HepG2 (cell line): ENCODE measurements at regions not wholly inside any gene's neighbourhood (a gene's known extent, or its start where the extent isn't known, plus 50 kb on each side); places are given as distances from the start of the nearest gene placed in this dataset.

Experiments
- ATAC-seq: fragments of 200-7000 bp; cut with Tn5 transposase; 3 replicates; pipeline ENCODE4 v1.9.1; 2020; ENCODE audit warnings: mild to moderate bottlenecking, moderate library complexity
- BruUV-seq: library from RNA; stranded (reverse); fragments of 400-500 nt; replicated peaks from 2 replicates; lab custom pipeline; 2021; lab: Mats Ljungman, UMichigan
- CTCF ChIA-PET: fragments of 300-600 bp; formaldehyde crosslinking; extraction: SDS; loops from one replicate; lab custom pipeline; 2021; ENCODE audit warnings: low total read pairs, inconsistent platforms, low intra/inter-chr PET ratio; lab: Yijun Ruan, JAX
- POLR2A ChIA-PET: fragments of 350-600 bp; sonication (Branson Sonifier 250); formaldehyde crosslinking; loops from one replicate; lab custom pipeline; 2020; ENCODE audit warnings: antibody characterized with exemption, inconsistent platforms; lab: Yijun Ruan, JAX
- DNase-seq: peaks from one replicate; pipeline ENCODE4 v3.0.0-alpha.2; 2015; ENCODE audit warnings: low spot score
- FAIRE-seq: peaks from 3 replicates; lab custom pipeline; 2011; peaks lifted over from hg19 to GRCh38; lab: Jason Lieb, UNC
- H2AFZ ChIP-seq: one replicate; pipeline ENCODE4 v1.6.1; 2011; ENCODE audit warnings: low read length, inconsistent platforms
- H3K27ac ChIP-seq: fragments of 300-600 bp; 3 replicates; pipeline ENCODE4 v1.8.0; 2011; ENCODE audit warnings: mixed run types, mild to moderate bottlenecking, mixed read lengths, low read length, inconsistent platforms; ENCODE audit not compliant: insufficient read depth; ENCODE audit errors: extremely low read length
- H3K27me3 ChIP-seq, 2 experiments: fragments of 200-600 bp in 1 of 2; 2 replicates in 1 of 2; 3 replicates in 1 of 2; pipeline versions ENCODE4 v1.6.0 to v1.8.0; 2011; ENCODE audit warnings: low read length in 2 of 2, mild to moderate bottlenecking in 2 of 2, moderate library complexity in 2 of 2, inconsistent platforms in 1 of 2; ENCODE audit not compliant: insufficient read depth in 2 of 2, control insufficient read depth in 1 of 2
- H3K36me3 ChIP-seq, 2 experiments: fragments of 200-600 bp in 1 of 2; replicated peaks in 1 of 2; 2 replicates in 1 of 2; 3 replicates in 1 of 2; pipeline versions ENCODE4 v1.5.1 to v1.8.0; 2011; ENCODE audit warnings: low read length in 2 of 2, inconsistent platforms in 1 of 2; ENCODE audit not compliant: insufficient read depth in 2 of 2, control insufficient read depth in 1 of 2
- H3K4me1 ChIP-seq: 2 replicates; pipeline ENCODE4 v1.5.1; 2012; ENCODE audit warnings: low read length, inconsistent platforms; ENCODE audit not compliant: insufficient read depth
- H3K4me2 ChIP-seq: 2 replicates; pipeline ENCODE4 v1.6.0; 2011; ENCODE audit warnings: low read depth, low read length, inconsistent platforms
- H3K4me3 ChIP-seq, 3 experiments: fragments of 200-600 bp in 1 of 3; sonication (generic), shearing (Covaris generic) in 1 of 3; replicated peaks in 1 of 3; 2 replicates each; pipeline ENCODE4 v1.5.1; 2011 to 2016; ENCODE audit warnings: low read length in 3 of 3, inconsistent platforms in 2 of 3, low read depth in 2 of 3, mild to moderate bottlenecking in 2 of 3, control low read depth in 1 of 3, mixed read lengths in 1 of 3; ENCODE audit not compliant: insufficient read depth in 1 of 3
- H3K79me2 ChIP-seq: one replicate; pipeline ENCODE4 v1.6.1; 2011; ENCODE audit warnings: low read length, inconsistent platforms; ENCODE audit not compliant: insufficient read depth
- H3K9ac ChIP-seq: 2 replicates; pipeline ENCODE4 v1.6.0; 2011; ENCODE audit warnings: mild to moderate bottlenecking, low read depth, low read length, inconsistent platforms; ENCODE audit not compliant: insufficient read depth
- H3K9me3 ChIP-seq: 2 replicates; pipeline ENCODE4 v1.5.1; 2012; ENCODE audit warnings: mild to moderate bottlenecking, low read length
- H4K20me1 ChIP-seq: 2 replicates; pipeline ENCODE4 v1.6.0; 2011; ENCODE audit warnings: inconsistent platforms, mild to moderate bottlenecking, low read length, moderate library complexity; ENCODE audit not compliant: insufficient read depth
- CBX2 ChIP-seq, 2 experiments: fragments of 200-600 bp in 1 of 2; sonication (generic); formaldehyde crosslinking in 1 of 2; IDR thresholded peaks; 2 replicates each; pipeline versions ENCODE4 v1.7.0 to v1.8.1; 2018 to 2022; ENCODE audit warnings: low read depth in 2 of 2, low read length in 1 of 2, mild to moderate bottlenecking in 1 of 2, missing genetic modification reagents in 1 of 2
- EZH2 ChIP-seq: conservative IDR thresholded peaks from 2 replicates; pipeline ENCODE4 v1.6.1; 2012; ENCODE audit warnings: mild to moderate bottlenecking, low read depth, low read length, moderate library complexity
- FUBP1 ChIP-seq: sonication (generic); formaldehyde crosslinking; IDR thresholded peaks from 2 replicates; pipeline ENCODE4 v1.5.1; 2020; ENCODE audit warnings: missing genetic modification reagents, mild to moderate bottlenecking, borderline replicate concordance
- HMG20B ChIP-seq: conservative IDR thresholded peaks from 2 replicates; pipeline ENCODE4 v1.6.1; 2016; ENCODE audit warnings: missing genetic modification reagents, missing compliant biosample characterization
- KDM3A ChIP-seq: IDR thresholded peaks from 2 replicates; pipeline ENCODE4 v1.6.1; 2018; ENCODE audit warnings: low read depth, missing compliant biosample characterization
- MAZ ChIP-seq, 2 experiments: sonication (generic) in 1 of 2; formaldehyde crosslinking in 1 of 2; IDR thresholded peaks; 2 replicates each; pipeline versions ENCODE4 v1.5.0 to v1.6.1; 2012 to 2020; ENCODE audit warnings: low read depth in 2 of 2, mild to moderate bottlenecking in 2 of 2, borderline replicate concordance in 1 of 2, improper control_type of control experiment in 1 of 2, low read length in 1 of 2, missing genetic modification reagents in 1 of 2, moderate library complexity in 1 of 2
- PAX8 ChIP-seq: sonication (generic); formaldehyde crosslinking; IDR thresholded peaks from 2 replicates; pipeline ENCODE4 v1.8.0; 2022; ENCODE audit warnings: mild to moderate bottlenecking, missing genetic modification reagents, borderline replicate concordance
- PHF21A ChIP-seq: sonication (generic); formaldehyde crosslinking; IDR thresholded peaks from 2 replicates; pipeline ENCODE4 v1.5.0; 2020; ENCODE audit warnings: mild to moderate bottlenecking, missing genetic modification reagents
- SAFB2 ChIP-seq: sonication (generic); formaldehyde crosslinking; IDR thresholded peaks from 2 replicates; pipeline ENCODE4 v1.5.1; 2020; ENCODE audit warnings: missing genetic modification reagents, low read depth, mild to moderate bottlenecking, borderline replicate concordance
- TFDP1 ChIP-seq: IDR thresholded peaks from 2 replicates; pipeline ENCODE4 v1.6.1; 2016; ENCODE audit warnings: missing compliant biosample characterization, missing genetic modification reagents, borderline replicate concordance
- ZBTB38 ChIP-seq: sonication (generic); formaldehyde crosslinking; IDR thresholded peaks from 2 replicates; pipeline ENCODE4 v1.5.1; 2020; ENCODE audit warnings: mild to moderate bottlenecking, missing genetic modification reagents
- ZFY ChIP-seq: sonication (generic); formaldehyde crosslinking; IDR thresholded peaks from 2 replicates; pipeline ENCODE4 v1.4.0; 2020; ENCODE audit warnings: missing genetic modification reagents
- ZMYM2 ChIP-seq: sonication (generic); formaldehyde crosslinking; IDR thresholded peaks from 2 replicates; pipeline ENCODE4 v1.8.0; 2022; ENCODE audit warnings: mild to moderate bottlenecking, missing genetic modification reagents
- ZNF615 ChIP-seq: sonication (generic); formaldehyde crosslinking; IDR thresholded peaks from 2 replicates; pipeline ENCODE4 v1.5.0; 2020; ENCODE audit warnings: mild to moderate bottlenecking, missing genetic modification reagents, borderline replicate concordance
- ZNF703 ChIP-seq: sonication (generic); formaldehyde crosslinking; IDR thresholded peaks from 2 replicates; pipeline ENCODE4 v1.5.1; 2020; ENCODE audit warnings: missing genetic modification reagents, mild to moderate bottlenecking, moderate library complexity, borderline replicate concordance
- ZNF775 ChIP-seq: sonication (generic); formaldehyde crosslinking; IDR thresholded peaks from 2 replicates; pipeline ENCODE4 v1.4.0; 2020; ENCODE audit warnings: missing genetic modification reagents, mild to moderate bottlenecking, moderate library complexity, borderline replicate concordance
- ZSCAN22 ChIP-seq: sonication (generic); formaldehyde crosslinking; IDR thresholded peaks from 2 replicates; pipeline ENCODE4 v1.4.0; 2020; ENCODE audit warnings: mild to moderate bottlenecking, missing genetic modification reagents
- WGBS: methylation state at CpG from one replicate; pipeline ENCODE4 v1.1.6; 2017; ENCODE audit warnings: low lambda C conversion rate; 5-methylcytosine and 5-hydroxymethylcytosine counted together
- in situ Hi-C: cut with HindIII; loops from 2 replicates; pipeline ENCODE4 v1.10.0; 2017; ENCODE audit warnings: low pct_unique_long_range_greater_than_20kb; ENCODE audit not compliant: extremely low pct_ligation_motif_present
- intact Hi-C: fragments of 100-400 bp; cut with micrococcal nuclease; formaldehyde crosslinking; loops from one replicate; pipeline ENCODE4 v1.10.0; 2022; ENCODE audit not compliant: unreplicated experiment

GRCh38 chr7:135857519-135858274 lies 109.1 kb upstream of the FAM180A start (continued):
- TF ChIP-seq TFDP1 (CRISPR knock-in tag), result no peak
- no peak for TF ChIP-seq ZNF615
- no peak for TF ChIP-seq ZNF703 (CRISPR knock-in tag)
- TF ChIP-seq PHF21A, result no peak
- TF ChIP-seq CBX2 (IDR thresholded peaks at IDR 0.05; ENCODE audit: low read depth, low read length), result no peak
- TF ChIP-seq CBX2 (CRISPR knock-in tag; IDR thresholded peaks at IDR 0.05; ENCODE audit: low read depth), result no peak

- Histone ChIP-seq H4K20me1 (no peaks in the 10 kb centered on the region), H3K27me3 (no peaks in the 10 kb centered on the region), H3K27ac (no peak overlapping the region), H3K4me1 (no peaks in the 10 kb centered on the region), H3K9me3 (no peaks in the 10 kb centered on the region), H2AFZ (no peak overlapping the region), H3K79me2 (no peaks in the 10 kb centered on the region), H3K4me3 (no peak overlapping the region), H3K4me2 (no peak overlapping the region), H3K36me3 (no peaks in the 10 kb centered on the region), H3K9ac (no peak overlapping the region)
- WGBS, result 11% methylated on average over 6 of the region's 6 CpGs
- ChIA-PET POLR2A (no interaction called here), CTCF (no interaction called here)
- in situ Hi-C loops (no loop called here), intact Hi-C loops (no loop called here)
- FAIRE-seq, result no peak
- no peak for ATAC-seq
- TF ChIP-seq HMG20B (CRISPR knock-in tag), result no peak
- TF ChIP-seq KDM3A (CRISPR knock-in tag), result no peak
- TF ChIP-seq ZSCAN22 (CRISPR knock-in tag), result no peak
- TF ChIP-seq ZMYM2 (CRISPR knock-in tag), result no peak
- no peak for TF ChIP-seq ZFY (CRISPR knock-in tag)
- no peak for TF ChIP-seq SAFB2 (CRISPR knock-in tag)
- TF ChIP-seq ZBTB38 (CRISPR knock-in tag), result no peak
- TF ChIP-seq EZH2, result no peak
- no peak for TF ChIP-seq ZNF775 (CRISPR knock-in tag)
- no peak for TF ChIP-seq PAX8
- no peak for TF ChIP-seq MAZ (IDR thresholded peaks at IDR 0.05; ENCODE audit: borderline replicate concordance, low read depth, low read length)
- no peak for TF ChIP-seq MAZ (CRISPR knock-in tag; IDR thresholded peaks at IDR 0.05; ENCODE audit: low read depth)
- TF ChIP-seq FUBP1 (CRISPR knock-in tag), result no peak
- no peak for DNase-seq
- no TSS peak for BruUV-seq
Measured at GRCh38 chr7:135856356-135857144, 107.9 kb upstream of the FAM180A start.
